HG03571 (cell line): ENCODE measurements at regions not wholly inside any gene's neighbourhood (a gene's known extent, or its start where the extent isn't known, plus 50 kb on each side); places are given as distances from the start of the nearest gene placed in this dataset.

ENCODE experiments used
- ATAC-seq: cut with Tn5 transposase; IDR thresholded peaks from one replicate; pipeline ENCODE4 v1.9.1; 2021; ENCODE audit not compliant: unreplicated experiment

DNA sequence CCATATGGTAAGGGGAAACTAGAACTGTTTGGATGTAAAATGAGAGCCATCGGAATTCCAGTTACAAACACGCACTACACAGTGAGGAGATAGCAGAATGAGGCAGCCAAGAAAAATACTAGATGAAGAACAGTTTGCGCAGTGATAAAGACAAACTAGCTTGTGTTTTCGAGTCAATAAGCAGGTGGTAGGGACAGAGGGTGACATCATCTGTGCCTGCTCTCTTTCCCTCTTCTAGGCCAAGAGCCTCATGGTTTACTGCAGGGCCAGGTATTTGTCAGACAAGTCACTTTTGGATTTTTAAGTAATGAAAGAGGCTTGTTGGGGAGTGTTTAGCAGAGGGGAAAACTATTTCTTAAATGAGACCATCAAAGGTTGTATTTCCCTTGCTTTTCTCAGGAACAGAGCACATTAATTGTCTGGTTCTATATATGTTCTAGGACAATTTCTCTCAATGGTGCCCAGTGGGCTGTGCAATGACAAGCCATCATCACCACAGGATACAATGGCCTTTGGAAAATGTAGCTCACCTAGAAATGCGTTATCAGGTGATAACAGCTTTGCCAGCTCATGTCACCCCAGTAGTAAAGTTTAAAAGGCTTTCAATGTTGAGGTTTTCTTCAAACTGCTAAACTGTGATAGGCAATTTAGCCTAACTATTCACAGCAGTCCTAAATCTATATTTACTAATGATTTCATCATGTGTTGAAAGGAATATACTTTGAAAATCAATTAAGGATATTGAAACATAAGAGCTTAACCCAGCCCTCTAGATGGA lies 1210.3 kb upstream of the ZEB2 start:
- ATAC-seq: no peak

DNA sequence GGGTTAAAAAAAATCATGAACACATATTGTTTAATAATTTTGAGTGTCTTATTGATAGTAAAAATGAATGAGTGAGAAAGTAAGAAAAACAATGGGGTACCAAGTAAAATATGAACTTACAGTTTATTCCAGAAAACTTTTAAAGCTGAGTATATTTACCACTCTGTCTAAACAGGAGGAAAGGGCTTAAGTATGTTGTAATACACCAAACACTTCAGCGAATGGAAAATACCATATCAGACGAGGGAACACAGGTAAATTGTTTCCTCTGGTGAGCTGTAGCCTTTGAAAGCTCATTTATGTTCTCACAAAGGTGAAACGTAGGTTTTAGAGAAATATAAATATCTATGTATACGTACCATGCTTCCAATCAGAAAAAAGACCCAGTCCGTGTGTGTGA lies 1209.6 kb upstream of the ZEB2 start:
- ATAC-seq: no peak

DNA sequence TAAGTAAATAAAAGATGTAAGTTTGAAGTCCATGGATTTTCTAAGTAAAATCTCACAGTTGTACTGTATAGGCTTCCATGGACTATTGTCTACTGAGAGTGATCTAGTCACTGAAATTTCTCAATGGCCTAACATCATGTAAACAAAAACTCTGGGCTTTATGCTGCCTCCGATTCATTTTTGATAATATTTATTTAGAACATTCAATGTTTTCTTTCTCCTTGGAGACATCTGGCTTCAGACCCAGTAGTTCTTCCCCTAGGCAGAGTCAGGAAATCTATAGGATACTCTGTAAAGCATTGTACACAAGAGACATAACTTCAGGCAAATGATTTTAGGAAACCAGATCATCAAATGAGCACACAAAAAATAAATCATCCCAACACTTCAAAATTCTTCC lies 1208.6 kb upstream of the ZEB2 start:
- no peak for ATAC-seq

DNA sequence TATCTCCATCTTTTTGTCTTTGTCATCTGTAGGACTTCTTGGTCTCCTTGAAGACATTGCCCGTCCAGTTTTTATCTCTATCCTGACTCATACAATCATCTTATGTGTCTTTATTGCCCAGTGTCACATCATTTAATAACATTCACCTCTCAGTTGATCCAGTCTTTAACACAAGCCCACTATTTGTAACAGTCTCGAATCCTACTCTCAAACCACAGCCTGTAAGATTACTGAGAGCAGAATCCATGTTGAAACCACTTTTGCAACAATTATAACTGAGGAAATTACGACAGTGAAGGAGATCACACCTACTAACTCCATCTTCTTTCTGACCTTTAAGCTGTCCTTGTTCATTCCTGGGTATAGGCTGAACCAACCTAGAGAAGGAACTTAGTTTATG lies 1206.0 kb upstream of the ZEB2 start:
- no peak for ATAC-seq

DNA sequence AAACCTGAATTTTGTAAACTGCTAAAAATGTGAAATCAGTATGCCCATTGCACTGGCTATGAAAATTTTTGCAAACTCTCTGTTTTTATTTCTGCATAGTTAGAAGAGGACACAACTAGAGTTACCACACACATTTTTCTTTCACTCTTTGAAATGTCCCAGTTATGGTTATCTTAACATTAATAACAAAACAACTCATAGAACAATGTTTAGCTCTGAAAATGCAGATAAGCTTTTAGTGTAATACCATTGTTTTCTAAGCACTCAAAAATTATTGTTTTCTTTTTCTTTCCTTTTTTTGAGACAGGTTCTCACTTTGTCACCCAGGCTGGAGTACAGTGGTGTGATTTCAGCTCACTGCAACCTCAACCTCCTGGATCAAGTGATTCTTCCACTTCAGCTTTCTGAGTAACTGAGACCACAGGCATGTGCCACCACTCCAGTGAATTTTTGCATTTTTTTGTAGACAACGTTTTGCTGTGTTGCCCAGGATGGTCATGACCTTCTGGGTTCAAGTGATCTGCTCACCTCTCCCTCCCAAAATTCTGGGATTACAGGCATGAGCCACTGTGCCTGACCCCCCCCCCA lies 1204.5 kb upstream of the ZEB2 start:
- no peak for ATAC-seq

DNA sequence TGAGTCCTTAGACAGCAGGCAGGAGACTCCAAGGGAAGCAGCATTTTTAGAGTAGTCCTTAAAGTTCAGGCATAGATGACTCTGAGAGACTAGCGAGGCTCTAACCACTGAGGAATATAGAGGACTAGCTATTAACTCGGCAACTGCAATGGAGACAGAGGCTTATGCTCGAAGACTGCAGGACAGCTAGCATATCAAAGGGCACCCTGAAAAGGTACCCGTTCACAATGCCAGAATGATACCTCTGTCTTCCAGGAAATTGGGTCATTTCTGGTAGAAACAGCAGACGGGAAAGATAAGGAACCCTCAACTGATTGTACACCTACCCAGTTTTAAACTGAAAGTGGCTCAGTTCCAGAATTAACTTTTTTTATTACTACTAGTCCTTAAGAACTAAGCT lies 1204.0 kb upstream of the ZEB2 start:
- no peak for ATAC-seq

DNA sequence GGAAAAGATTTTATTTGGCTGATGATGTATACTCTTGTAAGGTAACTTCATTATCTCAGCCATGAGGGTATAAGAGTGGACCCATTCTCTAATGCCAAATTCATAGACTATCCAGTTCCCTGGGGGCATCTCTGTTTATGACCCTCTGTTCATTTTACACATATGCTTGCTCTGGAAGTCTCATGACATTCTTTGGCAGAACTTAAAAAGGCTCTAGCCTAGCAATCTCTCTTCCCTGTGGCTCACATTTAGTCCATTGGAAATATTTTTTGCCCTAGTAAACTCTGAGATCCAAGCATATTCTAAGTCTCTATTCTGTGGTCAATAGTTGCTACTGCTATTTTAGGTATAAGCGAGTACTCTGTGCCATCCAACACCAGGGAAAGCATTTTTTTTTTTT lies 1201.8 kb upstream of the ZEB2 start:
- no peak for ATAC-seq

DNA sequence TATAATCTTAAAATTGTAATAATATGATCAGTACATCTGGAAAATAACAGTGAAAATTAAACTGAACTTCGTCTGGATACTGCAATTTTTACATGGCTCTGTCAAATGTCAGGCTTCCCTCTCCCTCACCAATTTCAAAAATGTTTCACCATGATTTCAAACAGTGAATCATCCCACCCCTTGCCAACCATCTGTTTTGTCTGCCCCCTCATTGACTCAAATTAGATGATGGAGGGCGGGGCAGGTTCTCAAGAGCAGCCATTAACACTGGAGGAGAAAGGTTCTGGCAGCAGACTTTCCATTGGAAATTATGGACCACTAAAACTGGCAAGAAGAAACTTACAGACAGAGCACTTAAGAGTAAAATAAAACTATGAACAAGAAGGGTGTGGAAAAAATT lies 1195.7 kb upstream of the ZEB2 start:
- ATAC-seq: no peak

DNA sequence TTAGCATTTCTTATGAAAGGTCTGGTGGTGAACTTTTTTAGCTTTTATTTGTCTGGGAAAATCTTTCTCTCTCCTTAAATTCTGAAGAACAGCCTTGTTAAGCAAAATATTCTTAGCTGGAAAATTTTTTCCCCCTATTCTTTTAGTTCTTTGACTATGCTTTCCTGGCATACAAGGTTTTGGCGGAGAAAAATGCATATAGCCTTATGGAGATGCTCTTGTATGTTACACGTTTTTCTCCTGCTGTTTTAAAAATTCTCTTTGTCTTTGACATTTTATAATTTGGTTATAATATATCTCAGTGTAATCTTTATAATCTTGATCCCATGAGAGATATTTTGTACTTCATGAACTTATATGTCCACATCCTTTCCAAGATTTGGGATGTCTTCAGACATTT lies 1190.4 kb upstream of the ZEB2 start:
- ATAC-seq: no peak

DNA sequence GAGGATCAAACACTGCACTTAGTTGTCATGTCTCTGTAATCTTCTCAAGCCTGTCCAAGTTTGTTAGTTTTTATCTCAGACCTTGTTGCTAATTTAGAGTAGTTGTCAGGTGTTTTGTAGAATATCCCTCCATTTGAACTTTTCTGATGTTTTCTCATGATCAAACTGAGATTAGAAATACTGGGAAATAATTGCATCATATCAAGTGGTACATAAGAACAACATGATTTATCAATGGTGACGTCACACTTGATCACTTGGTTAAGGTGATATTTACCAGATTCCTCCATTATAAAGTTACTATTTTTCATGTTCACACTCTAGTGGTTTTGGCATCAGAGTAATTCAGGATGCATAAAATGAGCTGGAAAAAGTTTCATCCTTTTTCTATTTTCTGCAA lies 1182.4 kb upstream of the ZEB2 start:
- ATAC-seq: no peak

DNA sequence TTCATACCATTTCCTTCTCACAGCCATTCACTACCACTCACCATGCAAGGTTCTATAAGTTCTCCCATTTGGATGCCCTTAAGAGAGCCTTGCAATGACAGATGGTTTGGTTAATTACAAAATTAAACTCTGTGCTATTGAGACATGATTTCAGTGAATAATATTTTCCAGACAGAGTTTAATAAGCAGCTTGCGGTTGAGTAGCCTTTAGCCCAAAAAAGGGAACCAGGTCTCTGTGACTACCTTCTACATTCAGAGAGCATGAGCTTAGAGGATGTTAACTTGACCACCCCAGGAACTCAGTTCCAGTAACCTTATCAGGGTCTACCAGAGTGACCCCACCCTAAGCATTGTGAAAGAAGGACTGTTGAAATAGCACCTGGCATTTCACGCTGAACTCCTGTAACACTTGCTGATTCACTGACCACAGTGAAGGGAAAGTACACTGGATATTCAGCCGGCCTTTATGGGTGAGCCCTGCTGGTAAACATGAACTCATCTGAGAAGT lies 1173.1 kb upstream of the ZEB2 start:
- peak; percentile 92 for ATAC-seq

DNA sequence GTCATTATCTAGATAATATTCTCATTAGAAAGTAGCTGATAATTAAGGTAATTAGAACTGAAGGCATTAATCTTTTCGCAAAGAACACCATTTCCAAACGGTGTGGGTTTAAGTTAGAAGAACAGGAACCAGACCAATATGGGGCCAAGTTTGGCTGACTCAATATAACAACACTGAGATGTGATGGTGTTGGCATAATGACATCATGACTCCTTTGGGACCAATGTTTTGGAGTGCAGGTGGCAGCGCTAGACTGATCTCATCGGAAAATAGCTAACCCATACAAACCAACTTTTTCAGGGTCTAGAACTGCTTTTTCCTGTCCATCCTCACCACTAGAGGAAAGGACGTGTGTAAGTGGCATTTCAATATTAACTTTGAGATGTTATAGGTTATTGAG lies 1171.7 kb upstream of the ZEB2 start:
- no peak for ATAC-seq

DNA sequence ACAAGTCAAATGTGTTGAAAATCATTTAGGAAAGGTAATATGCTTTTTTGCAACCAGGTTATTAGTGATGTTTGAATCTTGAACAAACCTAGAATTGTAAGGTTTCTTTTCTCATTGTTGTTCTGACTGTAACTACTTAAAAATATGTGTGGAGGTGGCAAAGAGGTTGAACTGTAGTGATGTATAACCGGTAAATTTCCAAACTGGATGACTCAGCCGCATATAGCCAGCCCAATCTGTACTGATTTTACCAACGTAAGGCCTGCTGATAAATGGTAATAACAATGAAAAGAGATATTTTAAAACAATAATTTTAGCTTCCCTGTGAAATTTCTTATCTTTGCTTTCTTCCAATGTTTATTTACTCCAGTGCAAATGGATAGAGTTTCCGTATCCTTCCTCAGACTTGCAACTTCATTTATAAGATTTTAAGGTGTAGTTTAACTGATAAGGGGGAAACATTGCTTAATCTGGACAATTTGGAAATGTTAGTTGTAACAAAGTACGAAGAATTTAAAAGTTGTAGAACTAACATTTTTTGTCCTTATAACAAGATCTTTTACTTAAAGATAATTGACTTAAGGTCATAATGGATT lies 1170.4 kb upstream of the ZEB2 start:
- no peak for ATAC-seq

DNA sequence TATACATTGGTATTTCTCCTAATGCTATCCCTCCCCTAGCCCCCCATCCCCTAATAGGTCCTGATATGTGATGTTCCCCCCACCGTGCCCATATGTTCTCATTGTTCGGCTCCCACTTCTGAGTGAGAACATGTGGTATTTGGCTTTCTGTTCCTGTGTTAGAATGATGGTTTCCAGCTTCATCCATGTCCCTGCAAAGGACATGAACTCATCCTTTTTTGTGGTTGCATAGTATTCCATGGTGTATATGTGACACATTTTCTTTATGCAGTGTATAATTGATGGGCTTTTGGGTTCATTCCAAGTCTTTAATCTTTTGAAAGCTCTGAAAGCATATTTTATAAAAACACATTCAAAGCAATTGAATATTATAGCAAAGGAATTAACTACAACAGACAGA lies 1169.4 kb upstream of the ZEB2 start:
- no peak for ATAC-seq

DNA sequence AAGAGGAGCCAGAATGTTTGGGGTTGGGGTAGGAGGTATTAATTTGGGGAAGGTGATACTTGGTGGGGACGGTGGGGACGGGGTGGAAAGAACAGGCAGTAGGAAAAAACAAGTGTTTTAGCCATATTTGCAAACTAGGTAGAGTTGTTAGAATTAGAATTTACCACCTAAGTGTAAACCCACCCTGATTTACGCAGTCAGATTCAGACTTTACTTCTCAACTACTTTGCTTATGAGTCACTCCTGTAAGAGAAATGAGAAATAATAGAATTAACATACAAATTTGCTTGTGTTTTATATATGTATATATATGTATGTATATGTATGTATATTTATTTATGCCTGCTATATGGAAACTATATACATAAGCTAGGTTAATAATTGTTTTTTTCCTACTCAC lies 1168.2 kb upstream of the ZEB2 start:
- no peak for ATAC-seq

DNA sequence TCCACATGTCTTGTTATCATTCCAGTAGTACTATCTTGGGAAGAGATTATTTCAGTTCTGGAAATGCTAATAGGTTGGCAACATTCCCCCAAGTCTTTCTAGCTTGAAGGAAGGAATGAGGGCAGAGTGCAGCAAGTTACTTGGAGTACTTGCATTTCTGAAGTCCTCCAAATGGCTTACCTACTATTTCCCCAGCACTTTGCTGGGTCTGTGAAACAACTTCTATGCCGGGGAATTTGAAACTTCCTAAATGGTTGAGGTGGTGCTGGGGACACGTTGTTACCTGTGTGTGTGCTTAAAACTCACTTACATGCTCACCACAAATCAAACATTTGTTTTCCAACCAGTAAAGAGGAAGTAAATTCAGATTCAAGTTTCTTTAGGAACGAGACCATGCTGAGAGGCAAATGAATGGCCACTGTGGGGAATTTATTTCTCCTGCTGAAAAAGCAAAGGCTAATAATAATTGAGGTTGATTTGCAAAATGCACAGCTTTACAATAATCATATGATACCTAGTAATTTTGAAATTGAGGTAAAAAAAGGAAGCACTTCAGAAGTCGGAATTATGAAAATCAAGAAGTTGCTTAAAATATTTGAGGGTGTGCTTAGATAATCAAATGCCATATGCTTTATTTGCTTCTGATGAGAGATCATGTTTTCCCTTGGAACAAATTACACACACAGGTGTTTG lies 1167.7 kb upstream of the ZEB2 start:
- no peak for ATAC-seq

DNA sequence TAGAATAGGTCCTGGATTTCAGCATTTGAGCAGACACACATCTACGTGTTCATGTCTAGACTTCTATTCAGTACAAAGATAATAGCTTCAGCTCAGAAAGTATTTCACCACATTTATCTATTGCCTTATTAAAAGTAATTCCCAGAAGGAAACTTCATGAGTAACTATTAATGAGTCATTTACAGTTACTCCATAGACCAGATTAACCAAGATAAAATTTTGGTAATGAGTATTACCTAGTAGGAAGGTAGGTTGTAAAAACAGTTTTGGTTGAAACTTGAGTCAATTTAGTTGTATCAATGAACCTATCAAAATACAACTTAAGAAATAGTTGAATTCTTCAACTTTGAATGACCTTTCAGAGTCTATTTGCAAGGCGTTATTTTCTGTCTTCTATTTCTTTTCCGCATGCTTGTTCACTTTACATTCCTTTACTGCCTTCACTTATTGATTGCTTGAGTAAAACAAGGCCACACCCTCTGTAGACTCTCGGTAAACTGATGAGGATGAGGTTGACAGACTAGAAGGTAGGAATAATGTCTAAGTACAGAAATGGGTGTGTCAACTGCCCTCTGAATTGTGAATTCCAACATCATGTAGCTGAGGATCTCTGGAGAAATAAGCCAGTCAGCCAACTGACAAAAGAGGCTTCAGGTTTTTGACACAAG lies 1165.6 kb upstream of the ZEB2 start:
- no peak for ATAC-seq

DNA sequence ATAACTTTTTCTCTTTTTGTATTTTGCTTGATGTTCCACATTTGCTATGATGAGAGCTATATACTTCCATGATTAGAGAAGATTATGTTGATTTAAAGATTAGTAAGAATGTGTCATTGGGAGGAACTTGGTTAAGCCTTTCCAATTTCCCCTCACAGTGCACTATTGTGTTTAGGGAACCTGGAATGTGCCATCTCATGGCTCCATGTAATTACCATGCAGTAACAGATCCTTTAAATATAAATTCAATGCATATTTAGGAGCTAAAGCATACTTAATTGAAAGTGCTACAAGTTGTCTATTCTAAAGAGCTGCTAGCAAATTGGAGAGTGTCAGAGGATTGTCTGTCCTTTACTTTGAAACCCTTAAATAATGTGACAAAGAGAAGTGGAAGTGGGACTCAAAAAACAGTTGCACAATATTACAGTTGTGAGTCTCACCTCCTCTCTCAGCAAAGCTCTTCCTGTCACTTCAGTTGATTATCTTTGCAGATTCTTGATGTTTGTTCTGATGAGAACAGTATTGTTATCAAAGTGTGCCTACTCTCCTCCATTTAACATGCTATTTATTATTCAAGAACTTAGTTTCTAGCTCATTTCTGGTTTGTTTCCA lies 1162.7 kb upstream of the ZEB2 start:
- ATAC-seq: no peak

DNA sequence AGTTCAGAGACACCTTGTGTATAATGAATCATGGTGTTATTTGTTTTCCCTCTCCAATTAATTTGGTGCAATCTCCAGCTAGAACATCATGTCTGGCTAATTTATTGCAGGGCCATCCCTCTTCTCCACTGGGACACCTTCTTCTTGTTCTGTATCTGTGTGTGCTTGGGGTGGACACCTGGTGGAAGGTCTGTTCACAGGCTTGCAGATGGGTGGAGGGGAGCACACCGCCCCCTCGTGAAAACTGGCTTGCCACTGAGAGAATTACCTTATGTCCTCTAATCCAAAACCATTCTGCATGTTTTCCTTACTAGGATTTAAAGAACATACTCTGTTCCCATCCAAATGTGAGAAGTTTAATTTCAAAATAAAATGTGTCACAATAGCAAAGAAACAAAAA lies 1160.4 kb upstream of the ZEB2 start:
- ATAC-seq: no peak

DNA sequence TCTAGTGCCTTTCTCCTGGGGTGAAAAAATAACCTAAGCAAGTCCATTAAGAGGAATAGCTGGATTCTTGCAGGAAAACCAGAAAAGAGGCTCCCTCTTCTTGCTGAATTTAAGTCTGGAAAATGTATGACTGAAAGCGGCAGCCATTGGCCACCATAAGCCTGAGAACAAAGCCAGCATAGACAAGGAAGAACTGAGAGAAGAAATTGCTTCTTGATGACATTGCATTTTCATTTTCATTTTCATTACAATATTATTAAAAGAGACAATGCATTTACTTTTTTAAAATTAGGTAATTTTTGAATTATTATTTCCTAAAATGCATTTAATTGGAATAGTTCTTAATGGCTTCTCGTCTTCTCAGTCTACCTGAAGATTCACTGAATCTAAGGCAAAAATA lies 1157.5 kb upstream of the ZEB2 start:
- no peak for ATAC-seq

DNA sequence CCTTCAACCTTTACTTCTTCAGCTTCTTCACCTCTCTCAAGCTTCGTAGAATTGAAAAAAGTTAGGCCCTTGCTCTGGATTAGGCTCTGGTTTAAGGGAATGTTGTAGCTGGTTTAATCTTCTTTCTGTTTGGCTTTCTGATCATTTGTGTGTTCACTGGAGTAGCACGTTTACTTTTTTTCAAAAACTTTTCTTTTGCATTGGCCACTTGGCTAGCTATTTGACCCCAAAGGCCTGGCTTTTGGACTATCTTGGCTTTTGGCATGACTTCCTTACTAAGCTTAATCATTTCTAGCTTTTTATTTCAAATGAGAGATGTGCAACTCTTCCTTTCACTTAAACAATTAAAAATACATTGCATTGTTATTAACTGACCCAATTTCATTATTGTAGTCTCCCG lies 1154.8 kb upstream of the ZEB2 start:
- ATAC-seq: no peak
